Glutamatergic neuron (in vitro differentiated cells): ENCODE measurements at regions not wholly inside any gene's neighbourhood (a gene's known extent, or its start where the extent isn't known, plus 50 kb on each side); places are given as distances from the start of the nearest gene placed in this dataset.

Experiments
- DNase-seq: peaks from one replicate; pipeline ENCODE4 v3.0.0; 2022
- H3K27ac Mint-ChIP-seq: one replicate; pipeline ENCODE4 v1.8.0; 2020; ENCODE audit warnings: mild to moderate bottlenecking, mixed read lengths, inconsistent platforms; ENCODE audit not compliant: unreplicated experiment
- H3K27me3 Mint-ChIP-seq: one replicate; pipeline ENCODE4 v1.8.0; 2020; ENCODE audit warnings: mild to moderate bottlenecking, moderate library complexity, mixed read lengths, inconsistent platforms; ENCODE audit not compliant: unreplicated experiment
- H3K36me3 Mint-ChIP-seq: one replicate; pipeline ENCODE4 v1.8.0; 2020; ENCODE audit warnings: mild to moderate bottlenecking, mixed read lengths, inconsistent platforms; ENCODE audit not compliant: unreplicated experiment
- H3K4me1 Mint-ChIP-seq: one replicate; pipeline ENCODE4 v1.8.0; 2020; ENCODE audit warnings: mild to moderate bottlenecking, low read depth, mixed read lengths, inconsistent platforms; ENCODE audit not compliant: unreplicated experiment
- H3K4me3 Mint-ChIP-seq: one replicate; pipeline ENCODE4 v1.8.0; 2020; ENCODE audit warnings: mild to moderate bottlenecking, mixed read lengths, inconsistent platforms; ENCODE audit not compliant: unreplicated experiment
- H3K9me3 Mint-ChIP-seq: one replicate; pipeline ENCODE4 v1.8.0; 2020; ENCODE audit warnings: mild to moderate bottlenecking, moderate library complexity, mixed read lengths, inconsistent platforms; ENCODE audit not compliant: unreplicated experiment
- TF ChIP-seq, protein P1 (sequence below): fragments of 200-600 bp; sonication (generic); IDR thresholded peaks from one replicate; pipeline ENCODE4 v1.5.0; 2021; ENCODE audit not compliant: partially characterized antibody, unreplicated experiment

DNA sequence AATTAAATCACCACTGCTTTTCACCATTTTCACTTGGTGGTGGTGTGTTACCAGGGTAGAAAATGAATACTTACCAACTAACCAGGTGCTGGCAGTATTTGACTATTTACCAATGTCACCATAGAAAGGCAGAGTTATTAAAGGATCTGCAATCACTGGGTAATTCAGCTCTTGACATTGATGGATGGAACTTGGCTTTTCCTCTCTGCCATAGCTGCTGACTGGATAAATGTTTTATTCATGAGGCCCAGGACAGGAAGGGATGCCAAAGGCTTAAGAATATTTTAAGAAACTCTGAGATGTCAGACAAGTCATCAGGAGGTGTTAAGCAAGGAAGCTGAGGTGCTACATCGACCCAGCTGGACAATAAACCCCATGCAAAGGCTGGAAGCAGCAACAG lies 495.5 kb upstream of the CFAP20DC start:
- TF ChIP-seq, protein P1, sequence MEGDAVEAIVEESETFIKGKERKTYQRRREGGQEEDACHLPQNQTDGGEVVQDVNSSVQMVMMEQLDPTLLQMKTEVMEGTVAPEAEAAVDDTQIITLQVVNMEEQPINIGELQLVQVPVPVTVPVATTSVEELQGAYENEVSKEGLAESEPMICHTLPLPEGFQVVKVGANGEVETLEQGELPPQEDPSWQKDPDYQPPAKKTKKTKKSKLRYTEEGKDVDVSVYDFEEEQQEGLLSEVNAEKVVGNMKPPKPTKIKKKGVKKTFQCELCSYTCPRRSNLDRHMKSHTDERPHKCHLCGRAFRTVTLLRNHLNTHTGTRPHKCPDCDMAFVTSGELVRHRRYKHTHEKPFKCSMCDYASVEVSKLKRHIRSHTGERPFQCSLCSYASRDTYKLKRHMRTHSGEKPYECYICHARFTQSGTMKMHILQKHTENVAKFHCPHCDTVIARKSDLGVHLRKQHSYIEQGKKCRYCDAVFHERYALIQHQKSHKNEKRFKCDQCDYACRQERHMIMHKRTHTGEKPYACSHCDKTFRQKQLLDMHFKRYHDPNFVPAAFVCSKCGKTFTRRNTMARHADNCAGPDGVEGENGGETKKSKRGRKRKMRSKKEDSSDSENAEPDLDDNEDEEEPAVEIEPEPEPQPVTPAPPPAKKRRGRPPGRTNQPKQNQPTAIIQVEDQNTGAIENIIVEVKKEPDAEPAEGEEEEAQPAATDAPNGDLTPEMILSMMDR = no peak
- H3K4me3 Mint-ChIP-seq = no peak overlapping the region
- no peak for DNase-seq
- peaks cover 2% of the 10 kb centered on the region for H3K9me3 Mint-ChIP-seq
- no peaks in the 10 kb centered on the region for H3K36me3 Mint-ChIP-seq
- no peaks in the 10 kb centered on the region for H3K27me3 Mint-ChIP-seq
- peaks cover 20% of the 10 kb centered on the region for H3K4me1 Mint-ChIP-seq
- H3K27ac Mint-ChIP-seq = no peak overlapping the region

DNA sequence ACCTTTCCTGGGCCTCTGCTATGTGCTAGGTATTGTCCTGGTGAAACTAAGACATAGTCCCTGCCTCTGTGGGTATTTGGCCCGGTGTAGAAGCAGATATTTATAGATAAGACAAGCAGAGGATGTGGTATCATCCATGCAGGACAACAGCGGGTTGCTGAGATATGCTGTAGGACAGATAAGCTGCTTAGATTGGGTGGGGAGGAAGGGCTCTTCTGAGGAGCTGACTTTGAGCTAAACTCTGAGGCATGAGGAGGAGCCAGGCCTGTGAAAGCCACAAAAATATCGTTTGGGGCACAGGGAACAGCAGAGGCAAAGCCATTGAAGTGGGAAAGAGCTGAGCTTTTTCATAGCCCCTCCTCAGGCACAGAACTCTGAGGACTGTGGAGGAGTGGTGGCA lies 492.5 kb upstream of the CFAP20DC start:
- Mint-ChIP-seq H3K27me3 (no peaks in the 10 kb centered on the region), H3K36me3 (no peaks in the 10 kb centered on the region), H3K9me3 (peaks cover 2% of the 10 kb centered on the region), H3K27ac (no peak overlapping the region), H3K4me1 (peaks cover 34% of the 10 kb centered on the region), H3K4me3 (no peak overlapping the region)
- TF ChIP-seq, protein P1 = no peak
- DNase-seq = no peak

DNA sequence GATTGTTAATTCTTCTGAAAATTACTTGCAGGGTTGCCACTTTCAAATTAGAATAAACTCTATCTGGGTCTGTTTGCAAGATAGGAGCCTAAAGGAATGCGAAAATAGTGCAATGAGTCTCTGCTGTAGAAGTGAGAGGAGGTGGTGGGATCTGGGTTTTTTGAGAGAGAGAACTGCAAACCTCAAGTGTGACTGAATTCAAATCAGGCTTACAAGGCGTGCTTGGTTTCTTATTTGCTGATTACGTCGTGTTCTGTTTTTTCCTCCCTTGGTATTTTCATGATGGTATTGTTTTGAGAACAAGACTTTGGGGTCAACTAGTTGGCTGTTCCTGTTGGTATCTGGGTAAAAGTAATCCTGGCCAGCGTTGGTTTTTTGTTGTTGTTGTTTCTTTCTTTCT lies 490.9 kb upstream of the CFAP20DC start:
- Mint-ChIP-seq H3K27ac (peak overlapping the region; percentile 53), H3K4me1 (peaks cover 37% of the 10 kb centered on the region), H3K36me3 (no peaks in the 10 kb centered on the region), H3K4me3 (no peak overlapping the region), H3K27me3 (no peaks in the 10 kb centered on the region), H3K9me3 (peaks cover 2% of the 10 kb centered on the region)
- TF ChIP-seq, protein P1 = no peak
- DNase-seq = no peak

DNA sequence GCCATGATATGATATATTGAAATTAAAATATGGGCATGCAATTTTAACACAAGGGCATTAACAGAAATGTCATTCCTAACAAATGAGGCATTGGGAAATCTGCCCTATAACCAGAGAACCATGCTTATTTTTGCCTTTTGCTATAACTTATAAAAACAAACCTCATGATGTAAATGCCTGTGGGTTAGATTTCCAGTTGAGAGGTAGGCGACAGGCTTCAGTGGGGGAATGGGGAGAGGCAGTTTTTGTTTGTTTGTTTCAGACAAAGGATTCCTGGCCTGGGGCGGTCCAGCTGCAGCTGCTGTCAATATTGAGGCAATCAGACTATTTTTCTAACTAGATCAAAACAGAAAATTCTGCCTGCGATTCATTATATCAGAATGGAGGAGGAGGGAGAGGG lies 490.4 kb upstream of the CFAP20DC start:
- Mint-ChIP-seq H3K4me3 (no peak overlapping the region), H3K27ac (peak overlapping the region; percentile 53), H3K36me3 (no peaks in the 10 kb centered on the region), H3K4me1 (peaks cover 37% of the 10 kb centered on the region), H3K27me3 (no peaks in the 10 kb centered on the region), H3K9me3 (peaks cover 2% of the 10 kb centered on the region)
- no peak for DNase-seq
- TF ChIP-seq, protein P1 = no peak

DNA sequence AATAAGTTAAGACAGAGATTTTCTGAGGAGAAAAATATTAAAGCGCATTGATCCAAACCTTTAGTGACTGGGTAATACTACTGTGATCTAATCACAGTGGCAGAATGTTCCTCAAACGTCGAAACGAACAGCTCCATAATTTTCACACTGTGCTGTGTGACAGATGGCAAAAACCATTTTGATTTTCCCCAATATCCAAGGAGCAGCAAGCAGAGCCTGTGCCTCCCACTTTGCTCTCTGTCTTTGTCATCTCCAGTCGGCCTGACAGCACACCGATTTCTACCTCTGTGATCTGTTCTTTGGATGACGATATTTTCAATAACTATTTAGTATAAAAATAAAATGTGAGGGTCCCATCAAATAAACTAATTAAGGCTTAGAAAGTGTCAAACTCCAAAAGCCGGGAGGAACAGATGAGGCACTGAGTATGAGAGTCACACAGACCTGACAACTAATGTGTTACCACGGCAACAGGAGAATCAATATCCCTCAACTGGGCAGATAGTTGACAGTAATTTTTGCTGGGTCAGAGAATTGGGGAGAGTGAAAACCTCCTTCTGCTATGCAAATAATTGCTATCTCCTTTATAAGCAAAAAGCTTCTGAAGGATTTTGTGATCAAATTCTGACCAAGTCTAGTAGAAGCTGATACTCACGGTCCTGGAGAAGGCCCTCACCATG lies 489.1 kb upstream of the CFAP20DC start:
- DNase-seq = peak; percentile 17
- peaks cover 2% of the 10 kb centered on the region for H3K9me3 Mint-ChIP-seq
- TF ChIP-seq, protein P1 = no peak
- H3K4me1 Mint-ChIP-seq = peaks cover 34% of the 10 kb centered on the region
- peak overlapping the region; percentile 59 for H3K4me3 Mint-ChIP-seq
- no peaks in the 10 kb centered on the region for H3K27me3 Mint-ChIP-seq
- H3K27ac Mint-ChIP-seq = peak overlapping the region; percentile 90
- H3K36me3 Mint-ChIP-seq = no peaks in the 10 kb centered on the region
